ENCODE measurements at regions not wholly inside any gene's neighbourhood (a gene's known extent, or its start where the extent isn't known, plus 50 kb on each side); places are given as distances from the start of the nearest gene placed in this dataset.

DNA sequence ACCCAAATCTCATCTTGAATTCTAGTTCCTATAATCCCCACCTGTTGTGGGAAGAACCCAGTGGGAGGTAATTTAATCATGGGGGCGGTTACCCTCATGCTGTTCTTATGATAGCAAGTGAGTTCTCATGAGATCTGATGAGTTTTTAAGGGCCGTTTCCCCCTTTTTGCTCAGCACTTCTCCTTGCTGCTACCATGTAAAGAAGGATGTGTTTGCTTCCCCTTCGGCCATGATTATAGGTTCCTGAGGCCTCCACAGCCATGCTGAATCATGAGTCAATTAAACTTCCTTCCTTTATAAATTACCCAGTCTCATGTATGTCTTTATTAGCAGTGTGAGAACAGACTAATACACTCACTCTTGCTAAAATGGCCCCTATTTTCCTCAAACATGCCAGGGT is 374.7 kb downstream of the TUSC7 start:
- FAIRE-seq (no peak), DNase-seq (ENCODE audit: insufficient read length, low spot score) (no peak)
- TF ChIP-seq, protein P1, sequence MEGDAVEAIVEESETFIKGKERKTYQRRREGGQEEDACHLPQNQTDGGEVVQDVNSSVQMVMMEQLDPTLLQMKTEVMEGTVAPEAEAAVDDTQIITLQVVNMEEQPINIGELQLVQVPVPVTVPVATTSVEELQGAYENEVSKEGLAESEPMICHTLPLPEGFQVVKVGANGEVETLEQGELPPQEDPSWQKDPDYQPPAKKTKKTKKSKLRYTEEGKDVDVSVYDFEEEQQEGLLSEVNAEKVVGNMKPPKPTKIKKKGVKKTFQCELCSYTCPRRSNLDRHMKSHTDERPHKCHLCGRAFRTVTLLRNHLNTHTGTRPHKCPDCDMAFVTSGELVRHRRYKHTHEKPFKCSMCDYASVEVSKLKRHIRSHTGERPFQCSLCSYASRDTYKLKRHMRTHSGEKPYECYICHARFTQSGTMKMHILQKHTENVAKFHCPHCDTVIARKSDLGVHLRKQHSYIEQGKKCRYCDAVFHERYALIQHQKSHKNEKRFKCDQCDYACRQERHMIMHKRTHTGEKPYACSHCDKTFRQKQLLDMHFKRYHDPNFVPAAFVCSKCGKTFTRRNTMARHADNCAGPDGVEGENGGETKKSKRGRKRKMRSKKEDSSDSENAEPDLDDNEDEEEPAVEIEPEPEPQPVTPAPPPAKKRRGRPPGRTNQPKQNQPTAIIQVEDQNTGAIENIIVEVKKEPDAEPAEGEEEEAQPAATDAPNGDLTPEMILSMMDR (IDR thresholded peaks at IDR 0.05; ENCODE audit: insufficient read depth, missing control alignments) = no peak

DNA sequence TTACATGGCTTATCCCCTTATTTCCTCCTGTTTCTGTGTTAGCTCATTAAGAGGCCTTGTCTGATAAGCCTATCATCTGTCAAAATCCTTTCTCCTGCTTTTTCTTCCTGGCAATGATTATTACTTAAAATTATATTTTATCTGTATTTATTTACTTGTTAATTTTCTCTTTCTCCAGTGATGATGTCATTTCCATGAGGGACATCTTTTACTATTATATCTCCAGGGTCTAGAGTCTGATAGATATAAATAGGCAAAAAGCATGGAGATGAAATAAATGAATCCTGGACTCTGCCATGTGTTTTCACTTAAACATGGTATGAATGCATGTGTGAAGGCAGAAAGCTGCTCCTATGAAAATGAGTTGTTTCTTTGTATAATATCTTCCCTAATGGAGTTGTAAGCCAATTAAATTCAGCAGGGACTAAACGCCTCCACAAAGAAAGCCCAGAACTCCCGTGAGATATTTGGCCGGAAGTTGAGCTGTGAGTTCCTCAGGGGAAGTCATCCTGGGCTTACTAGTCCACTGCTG is 375.2 kb downstream of the TUSC7 start:
- DNase-seq (ENCODE audit: insufficient read length, low spot score) = no peak
- no peak for FAIRE-seq

DNA sequence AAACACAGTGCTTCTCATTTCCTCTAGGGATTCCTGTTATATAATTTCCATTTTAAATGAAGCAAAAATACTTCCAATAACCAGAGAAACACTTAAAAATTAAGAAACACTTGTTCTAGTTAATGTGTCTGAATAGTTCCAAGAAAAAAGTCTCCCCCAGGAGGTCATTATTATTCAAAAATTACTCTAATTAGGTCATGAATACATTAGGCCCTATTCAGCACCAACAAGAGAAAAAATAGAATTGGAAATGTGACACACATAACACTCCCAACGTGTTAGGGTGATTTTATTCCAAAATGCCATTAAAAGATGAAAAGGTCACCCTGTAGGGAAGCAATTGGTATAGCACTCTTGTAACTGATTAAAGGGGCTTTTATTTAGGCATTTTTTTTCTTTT is 382.1 kb downstream of the TUSC7 start:
- no peak for FAIRE-seq
- TF ChIP-seq, protein P1 (IDR thresholded peaks at IDR 0.05; ENCODE audit: insufficient read depth, missing control alignments) = no peak
- DNase-seq (ENCODE audit: insufficient read length, low spot score) = no peak

More for the DNA sequence above, 375.2 kb downstream of the TUSC7 start:
- TF ChIP-seq, protein P1 (IDR thresholded peaks at IDR 0.05; ENCODE audit: insufficient read depth, missing control alignments) = no peak

DNA sequence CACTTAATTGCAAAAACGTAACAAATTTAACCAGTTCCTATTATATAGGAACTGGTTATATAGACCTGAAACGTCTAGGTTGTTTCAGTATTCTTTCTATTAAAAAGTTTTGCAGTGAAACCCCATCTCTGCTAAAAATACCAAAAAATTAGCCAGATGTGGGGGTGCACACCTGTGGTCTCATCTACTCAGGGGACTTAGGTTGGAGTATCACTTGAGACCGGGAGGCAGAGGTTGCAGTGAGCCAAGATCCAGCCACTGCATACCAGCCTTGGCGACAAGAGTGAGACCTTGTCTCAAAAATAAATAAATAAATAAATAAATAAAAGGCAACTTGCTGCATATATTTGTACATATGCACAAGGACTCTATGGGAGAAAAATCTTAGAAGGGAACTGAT is 387.0 kb downstream of the TUSC7 start:
- no peak for DNase-seq (ENCODE audit: insufficient read length, low spot score)
- TF ChIP-seq, protein P1 (IDR thresholded peaks at IDR 0.05; ENCODE audit: insufficient read depth, missing control alignments) = no peak
- no peak for FAIRE-seq

DNA sequence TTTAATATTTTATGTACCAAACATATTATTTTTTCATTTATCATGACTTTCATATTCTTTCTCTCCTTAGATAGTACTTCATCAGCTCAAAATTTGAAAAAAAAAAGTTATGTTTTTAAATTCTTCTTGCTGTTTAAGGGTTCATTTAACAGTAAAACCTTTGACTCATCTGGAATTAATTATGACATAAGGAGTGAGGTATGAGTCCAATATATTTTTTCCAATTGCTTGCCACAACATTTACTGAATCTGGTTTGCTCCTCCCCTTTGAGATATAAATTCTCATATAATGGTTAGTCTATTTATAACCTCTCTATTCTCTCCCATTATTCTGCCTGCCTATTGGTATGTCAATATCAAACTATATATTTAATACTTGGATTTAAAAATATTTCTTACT is 387.8 kb downstream of the TUSC7 start:
- TF ChIP-seq, protein P1 (IDR thresholded peaks at IDR 0.05; ENCODE audit: insufficient read depth, missing control alignments) = no peak
- FAIRE-seq (no peak), DNase-seq (ENCODE audit: insufficient read length, low spot score) (no peak)

DNA sequence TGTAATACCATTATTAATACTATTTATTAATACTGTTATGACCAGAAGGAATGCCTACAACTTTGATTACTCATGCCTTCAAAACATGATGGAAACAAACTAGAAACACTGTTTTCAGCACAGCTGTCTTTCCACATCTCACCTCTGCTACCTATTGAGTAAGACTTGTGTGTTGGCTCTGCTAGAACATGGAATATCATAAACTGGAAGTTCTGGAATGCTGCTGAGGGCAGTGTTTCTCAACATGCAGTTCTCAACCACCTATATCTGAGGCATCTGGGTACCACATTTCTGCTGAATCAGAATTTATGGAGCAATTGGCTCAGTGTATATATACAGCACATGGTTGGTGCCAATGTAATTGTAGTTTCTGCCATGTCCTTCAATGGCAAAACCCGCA is 392.1 kb downstream of the TUSC7 start:
- FAIRE-seq (no peak), DNase-seq (ENCODE audit: insufficient read length, low spot score) (no peak)
- TF ChIP-seq, protein P1 (IDR thresholded peaks at IDR 0.05; ENCODE audit: insufficient read depth, missing control alignments) = no peak

DNA sequence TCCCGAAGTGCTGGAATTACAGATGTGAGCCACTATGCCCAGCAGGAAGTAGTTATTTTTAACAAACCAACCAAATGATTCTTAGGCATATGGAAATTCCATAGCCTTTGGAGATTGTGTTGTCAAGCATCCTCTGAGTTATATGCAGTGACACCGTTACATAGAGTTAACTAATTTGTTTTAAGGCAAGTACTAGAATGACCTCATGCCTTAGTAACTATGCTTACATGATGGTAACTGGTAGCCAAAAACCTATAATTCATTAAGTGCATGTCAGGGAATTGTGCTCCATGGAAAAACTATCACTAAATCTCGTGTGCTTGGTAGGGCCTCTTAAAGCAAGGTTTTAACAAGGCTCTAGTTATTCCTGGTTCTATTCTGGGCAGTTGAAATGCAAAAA is 392.8 kb downstream of the TUSC7 start:
- TF ChIP-seq, protein P1 (IDR thresholded peaks at IDR 0.05; ENCODE audit: insufficient read depth, missing control alignments) = no peak
- DNase-seq (ENCODE audit: insufficient read length, low spot score) = no peak
- no peak for FAIRE-seq
